ENCODE measurements at regions not wholly inside any gene's neighbourhood (a gene's known extent, or its start where the extent isn't known, plus 50 kb on each side); places are given as distances from the start of the nearest gene placed in this dataset.
"Not testable (repeated sequence)": the region's sequence is repeated elsewhere in the genome, so short reads cannot be mapped to it uniquely, and the experiment has no call there.

DNA sequence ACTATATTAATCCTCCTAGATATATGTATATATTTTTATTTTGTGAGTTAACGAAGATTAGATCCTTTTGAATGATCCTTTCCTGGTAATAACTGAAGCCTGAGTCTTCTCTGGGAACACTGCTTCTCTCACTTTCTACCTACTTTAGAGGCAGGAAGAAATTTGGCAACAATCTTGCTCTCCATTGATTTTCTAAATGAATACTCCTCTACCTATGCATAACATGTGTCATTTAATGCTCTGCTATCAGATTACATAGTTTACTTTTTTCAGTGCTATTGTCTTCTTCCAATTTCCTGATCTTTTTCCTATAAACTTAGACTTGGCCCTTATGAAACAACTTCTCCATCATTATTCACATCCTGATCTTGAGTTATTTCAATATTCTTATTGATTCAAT is 60.4 kb upstream of the PDHA2 start:
- no peak for DNase-seq (ENCODE audit: low spot score)

DNA sequence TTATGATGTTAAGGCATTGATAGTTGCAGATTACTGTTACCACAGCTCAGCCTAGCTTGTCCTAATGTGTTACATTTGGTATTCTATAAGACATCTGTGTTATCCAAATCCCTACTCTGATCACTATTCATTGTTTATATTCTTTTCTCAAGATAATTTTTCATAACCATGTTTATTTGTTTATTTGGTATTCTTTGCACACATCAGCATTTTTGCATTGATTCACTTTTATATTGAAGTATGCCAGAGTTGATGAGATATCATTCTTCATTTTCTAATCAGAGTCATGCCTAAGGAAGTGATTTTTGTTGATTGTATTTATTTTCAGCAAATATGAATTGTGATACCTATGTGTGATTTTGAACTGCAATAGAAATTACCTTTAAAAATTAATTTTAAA is 61.2 kb upstream of the PDHA2 start:
- no peak for DNase-seq (ENCODE audit: low spot score)

DNA sequence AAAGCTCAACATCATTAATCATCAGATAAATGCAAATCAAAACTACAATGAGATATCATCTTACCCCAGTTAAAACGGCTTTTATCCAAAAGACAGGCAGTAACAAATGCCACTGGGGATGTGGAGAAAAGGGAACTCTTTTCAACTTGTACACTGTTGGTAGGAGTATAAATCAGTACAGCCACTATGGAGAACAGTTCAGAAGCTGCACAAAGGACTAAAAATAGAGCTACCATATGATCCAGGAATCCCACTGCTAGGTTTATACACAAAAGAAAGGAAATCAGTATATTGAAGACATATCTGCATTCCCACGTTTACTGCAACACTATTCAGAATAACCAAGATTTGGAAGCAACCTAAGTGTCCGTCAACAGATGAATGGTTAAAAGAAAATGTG is 69.3 kb upstream of the PDHA2 start:
- DNase-seq (ENCODE audit: low spot score) = not testable (repeated sequence)

DNA sequence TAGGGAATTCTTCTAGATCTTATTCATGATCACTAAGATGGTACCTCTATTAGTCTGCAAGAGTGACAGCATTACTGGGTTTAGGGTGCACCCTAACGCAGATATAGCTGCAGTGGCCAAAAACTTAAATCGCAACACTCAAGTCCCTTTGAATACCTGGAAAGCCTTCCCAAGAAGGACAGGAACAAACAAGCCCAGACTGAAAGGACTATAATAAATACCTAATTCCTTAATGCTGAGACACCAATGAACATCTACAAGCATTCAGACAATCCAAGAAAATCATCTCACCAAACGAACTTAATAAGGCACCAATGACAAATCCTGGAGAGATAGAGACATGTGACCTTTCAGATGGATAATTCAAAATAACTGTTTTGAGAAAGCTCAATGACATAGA is 74.9 kb upstream of the PDHA2 start:
- no peak for DNase-seq (ENCODE audit: low spot score)

DNA sequence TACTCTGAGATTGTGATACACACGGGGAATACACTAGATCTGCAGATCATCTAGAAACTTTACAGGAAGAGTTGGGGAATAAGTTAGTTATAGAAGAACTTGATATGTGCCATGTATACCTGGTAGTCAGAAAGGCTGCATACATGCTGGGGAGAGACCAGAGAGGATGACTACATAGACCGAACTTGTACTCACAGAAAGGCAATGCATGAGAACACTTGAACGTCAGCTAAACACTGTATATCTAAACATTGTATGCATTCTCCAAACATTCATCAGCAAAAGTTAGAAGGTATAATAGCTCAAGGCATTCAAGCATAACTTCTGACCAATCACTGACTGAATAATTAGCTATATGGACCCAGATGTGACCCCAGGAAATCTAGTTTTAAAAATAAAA is 78.0 kb upstream of the PDHA2 start:
- no peak for DNase-seq (ENCODE audit: low spot score)

DNA sequence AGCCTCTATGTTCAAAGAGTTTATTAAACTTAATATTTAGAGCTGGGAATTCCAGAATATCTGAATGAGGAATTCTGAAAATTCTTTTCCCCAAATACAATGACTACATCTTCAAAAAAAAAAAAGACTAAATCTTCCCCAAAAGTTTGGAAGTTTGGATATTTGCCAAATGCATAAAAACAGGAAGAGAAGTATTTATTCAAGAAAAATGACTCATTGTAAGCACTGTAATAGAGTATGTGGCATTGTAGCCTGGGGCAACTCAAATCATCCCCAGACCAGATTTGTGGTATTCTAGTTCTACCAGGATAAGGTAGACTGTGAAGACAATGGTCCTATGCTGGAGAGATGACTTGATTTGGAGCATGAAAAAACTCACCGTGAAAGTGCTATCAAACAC is 78.5 kb upstream of the PDHA2 start:
- DNase-seq (ENCODE audit: low spot score) = peak; percentile 62

DNA sequence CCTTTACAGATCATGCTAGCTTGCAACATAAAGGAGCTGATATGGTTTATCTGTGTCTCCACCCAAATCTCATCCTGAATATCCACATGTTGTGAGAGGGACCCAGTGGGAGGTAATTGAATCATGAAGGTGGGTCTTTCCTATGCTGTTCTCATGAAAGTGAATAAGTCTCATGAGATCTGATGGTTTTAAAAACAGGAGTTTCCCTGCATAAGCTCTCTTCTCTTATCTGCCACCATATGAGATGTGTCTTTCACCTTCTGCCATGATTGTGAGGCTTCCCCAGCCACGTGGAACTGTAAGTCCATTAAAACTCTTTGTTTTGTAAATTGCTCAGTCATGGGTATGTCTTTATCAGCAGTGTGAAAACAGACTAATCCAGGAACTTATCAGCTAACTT is 79.2 kb upstream of the PDHA2 start:
- DNase-seq (ENCODE audit: low spot score) = not testable (repeated sequence)

DNA sequence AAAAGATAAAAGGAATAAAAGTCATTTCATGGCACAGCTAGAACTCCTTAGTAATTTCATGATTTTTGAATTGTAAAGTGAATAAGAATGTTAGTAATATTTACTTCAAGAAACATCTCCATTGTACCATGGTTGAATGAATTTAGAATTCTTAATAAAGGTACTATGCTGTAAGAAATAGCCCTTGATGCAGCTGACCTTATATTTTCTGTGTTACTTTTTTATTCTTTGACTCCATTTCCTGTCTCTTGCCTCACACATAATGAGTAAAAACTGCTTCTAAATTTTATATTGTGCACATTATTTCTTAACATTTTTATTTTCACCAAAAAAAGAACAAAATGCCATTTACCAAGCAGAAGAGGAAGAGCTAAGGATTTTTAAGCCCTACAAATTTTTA is 81.9 kb upstream of the PDHA2 start:
- DNase-seq (ENCODE audit: low spot score) = peak; percentile 12

DNA sequence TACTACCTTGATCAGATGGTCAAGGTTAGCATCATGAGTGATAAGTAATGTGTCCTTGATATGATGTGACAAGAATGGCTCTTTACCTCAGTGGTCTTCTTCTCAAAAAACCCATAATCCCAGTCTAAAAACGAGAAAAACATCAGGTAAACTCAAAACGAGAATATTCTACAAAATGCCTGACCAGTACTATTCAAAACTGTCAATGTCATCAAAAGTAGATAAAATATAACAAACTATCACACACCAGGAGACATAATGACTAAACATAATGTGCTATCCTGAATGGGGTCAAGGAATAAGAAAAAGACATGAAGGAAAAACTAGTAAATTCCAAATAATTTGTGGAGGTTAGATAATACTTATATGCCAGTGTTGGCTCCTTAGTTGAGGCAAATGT is 85.2 kb upstream of the PDHA2 start:
- DNase-seq (ENCODE audit: low spot score) = no peak

DNA sequence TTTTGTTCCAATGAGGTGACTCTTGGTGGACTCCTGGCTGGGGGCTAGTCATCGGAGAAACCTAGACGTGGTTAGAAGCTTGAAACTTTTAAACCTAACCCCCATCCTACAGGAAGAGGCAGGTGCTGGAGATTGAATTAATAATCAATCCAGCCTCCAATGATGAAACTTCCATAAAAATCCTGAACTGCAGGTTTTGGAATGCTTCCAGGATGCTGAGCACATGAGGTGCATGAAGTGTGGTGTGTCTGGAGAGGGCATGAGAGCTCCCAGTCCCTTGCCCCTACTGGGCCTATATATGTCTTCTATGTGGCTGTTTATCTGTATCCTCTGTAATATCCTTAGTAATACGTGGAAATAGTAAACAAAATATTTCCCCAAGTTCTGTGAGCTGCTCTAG is 90.7 kb upstream of the PDHA2 start:
- DNase-seq (ENCODE audit: low spot score) = no peak

DNA sequence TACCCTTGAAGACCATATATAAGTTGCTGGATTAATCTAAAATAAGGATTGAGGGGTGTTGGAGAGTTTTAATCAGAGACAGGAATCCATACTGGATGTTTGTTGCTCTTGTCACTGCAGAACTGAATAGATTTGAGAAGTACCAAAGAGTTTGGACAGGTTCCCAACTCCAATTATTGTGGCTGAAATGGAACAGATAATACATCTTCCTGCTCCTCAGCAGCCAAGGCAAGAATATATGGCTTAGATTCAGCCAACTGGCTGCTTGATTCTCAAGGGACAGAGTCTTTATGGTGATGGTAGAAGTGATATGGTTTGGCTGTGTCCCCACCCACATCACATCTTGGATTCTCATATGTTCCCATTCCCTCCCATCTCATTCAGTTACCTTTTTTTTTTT is 97.0 kb upstream of the PDHA2 start:
- no peak for DNase-seq (ENCODE audit: low spot score)

DNA sequence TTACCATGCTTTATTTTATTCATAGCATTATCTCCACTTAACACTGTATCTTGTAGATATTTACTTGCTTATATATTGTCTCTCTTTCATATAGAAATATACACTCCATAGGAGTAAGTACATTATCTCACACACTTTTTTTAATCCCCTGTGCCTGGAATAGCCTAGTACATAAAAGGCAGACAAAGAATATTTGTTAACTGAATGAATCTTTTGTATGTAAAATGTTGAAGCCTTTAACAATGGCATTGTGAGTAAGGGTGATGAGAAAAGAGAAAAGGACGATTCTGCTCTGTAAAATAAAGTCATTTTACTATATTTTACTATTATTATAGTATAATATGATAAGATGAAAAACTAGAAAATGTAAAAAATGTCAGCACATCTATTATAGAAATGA is 97.7 kb upstream of the PDHA2 start:
- DNase-seq (ENCODE audit: low spot score) = no peak

DNA sequence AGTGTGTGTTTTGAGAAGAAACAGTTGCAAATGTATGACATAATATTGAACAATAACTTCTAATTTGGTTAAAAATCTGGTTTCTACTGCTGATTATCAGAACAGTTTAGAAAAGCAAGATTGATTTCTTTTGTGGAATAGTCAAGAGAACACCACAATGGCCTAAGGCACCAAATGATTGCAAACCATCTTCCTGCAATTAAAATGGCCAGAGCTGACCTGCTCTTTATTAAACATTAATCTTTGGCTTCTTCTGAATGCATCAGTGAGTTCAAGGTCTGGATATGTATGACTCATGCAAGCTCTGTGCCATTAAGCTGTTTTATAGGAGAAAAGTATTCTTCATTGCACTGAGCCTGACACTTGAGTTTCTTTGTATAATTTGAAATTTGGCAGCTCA is 107.8 kb upstream of the PDHA2 start:
- peak; percentile 11 for DNase-seq (ENCODE audit: low spot score)

DNA sequence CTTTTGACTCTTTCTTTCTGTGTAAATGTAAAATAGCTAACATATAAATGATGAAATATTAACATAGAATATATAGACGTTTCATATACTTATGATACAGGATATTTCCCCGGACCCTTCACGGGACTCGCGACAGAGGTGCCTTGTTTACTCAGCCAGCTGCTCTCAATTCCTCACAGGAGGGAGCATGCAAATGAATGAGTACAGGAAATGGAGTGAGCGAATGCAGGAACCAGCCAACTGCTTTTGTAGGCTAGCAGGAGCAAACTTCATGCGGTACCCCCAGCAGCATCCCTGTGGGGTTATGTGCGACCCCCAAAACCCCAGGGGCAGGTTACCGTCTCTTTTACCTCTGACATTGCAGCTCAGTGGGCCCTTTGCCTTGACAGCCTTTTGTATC is 110.3 kb upstream of the PDHA2 start:
- no peak for DNase-seq (ENCODE audit: low spot score)

DNA sequence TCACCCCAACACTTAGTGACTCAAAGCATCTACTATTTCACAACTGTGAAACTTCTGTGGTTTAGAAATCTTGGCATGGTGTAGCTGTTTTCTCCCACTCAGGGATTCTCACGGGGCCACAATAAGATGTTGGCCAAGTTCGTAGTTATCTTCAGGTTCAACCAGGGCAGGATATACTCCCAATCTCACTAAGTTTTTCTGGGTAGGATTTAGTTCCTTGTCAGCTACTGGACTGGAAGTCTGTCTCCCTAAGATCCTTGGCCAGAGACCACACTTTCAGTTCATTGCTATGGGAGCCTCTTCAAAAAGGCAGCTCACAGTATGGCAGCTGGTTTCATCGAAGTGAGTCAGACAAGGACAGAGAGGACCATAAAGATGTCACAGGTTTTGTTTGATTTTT is 111.7 kb upstream of the PDHA2 start:
- no peak for DNase-seq (ENCODE audit: low spot score)

DNA sequence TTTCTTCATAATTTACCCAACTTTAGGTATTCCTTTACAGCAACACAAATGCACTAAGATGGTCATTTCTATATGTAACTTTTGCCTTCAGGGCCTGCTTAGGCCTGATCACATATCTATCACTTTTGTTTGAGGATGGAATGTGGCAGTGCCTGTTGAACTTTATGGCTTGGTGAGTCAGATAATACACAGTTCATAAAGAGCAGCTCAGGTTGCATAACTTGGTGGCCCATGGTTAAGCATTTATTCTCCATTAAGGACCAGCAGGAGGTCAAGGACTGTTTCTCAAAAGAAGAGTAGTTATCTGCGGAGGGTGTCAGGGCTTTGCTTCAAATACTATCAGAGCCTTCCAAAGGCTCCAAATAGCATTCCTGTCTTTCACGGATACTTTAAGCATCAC is 124.1 kb upstream of the PDHA2 start:
- no peak for DNase-seq (ENCODE audit: low spot score)

DNA sequence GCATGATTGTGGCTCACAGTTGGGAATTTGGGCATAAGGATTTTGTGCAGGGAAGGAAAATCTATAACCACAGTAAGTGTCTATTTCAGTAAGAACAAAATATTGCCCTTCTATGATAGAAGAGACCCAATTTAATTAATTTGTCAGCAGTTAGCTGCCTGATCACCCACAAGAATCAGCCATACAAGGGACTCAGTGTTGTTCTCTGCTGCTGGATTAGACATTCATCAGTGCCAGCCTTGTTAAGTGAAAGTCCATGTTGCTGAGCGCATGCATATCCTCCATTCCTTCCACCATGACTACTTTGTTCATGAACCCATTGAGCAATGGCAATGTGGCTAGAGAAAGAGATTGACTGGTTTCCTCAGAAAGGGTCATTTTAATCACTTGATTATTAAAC is 125.3 kb upstream of the PDHA2 start:
- DNase-seq (ENCODE audit: low spot score) = no peak

DNA sequence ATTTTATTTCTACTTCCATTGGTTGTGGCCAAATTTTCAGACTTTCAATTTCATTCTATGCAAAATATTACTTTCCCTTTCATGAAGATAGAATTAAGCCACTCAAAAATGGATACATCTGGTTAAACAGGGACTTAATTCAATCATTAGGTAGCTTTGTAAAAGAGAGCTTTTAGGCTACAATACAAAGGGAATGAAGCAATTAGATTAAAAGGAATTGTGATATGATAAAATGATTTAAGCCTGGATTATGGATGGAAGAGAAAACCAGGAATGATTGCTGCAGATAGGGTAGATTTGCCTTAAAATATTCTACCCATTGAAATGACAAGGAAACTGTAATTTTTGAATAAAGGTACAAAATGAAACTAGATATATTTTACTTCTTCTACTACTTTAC is 134.6 kb upstream of the PDHA2 start:
- DNase-seq (ENCODE audit: low spot score) = no peak

DNA sequence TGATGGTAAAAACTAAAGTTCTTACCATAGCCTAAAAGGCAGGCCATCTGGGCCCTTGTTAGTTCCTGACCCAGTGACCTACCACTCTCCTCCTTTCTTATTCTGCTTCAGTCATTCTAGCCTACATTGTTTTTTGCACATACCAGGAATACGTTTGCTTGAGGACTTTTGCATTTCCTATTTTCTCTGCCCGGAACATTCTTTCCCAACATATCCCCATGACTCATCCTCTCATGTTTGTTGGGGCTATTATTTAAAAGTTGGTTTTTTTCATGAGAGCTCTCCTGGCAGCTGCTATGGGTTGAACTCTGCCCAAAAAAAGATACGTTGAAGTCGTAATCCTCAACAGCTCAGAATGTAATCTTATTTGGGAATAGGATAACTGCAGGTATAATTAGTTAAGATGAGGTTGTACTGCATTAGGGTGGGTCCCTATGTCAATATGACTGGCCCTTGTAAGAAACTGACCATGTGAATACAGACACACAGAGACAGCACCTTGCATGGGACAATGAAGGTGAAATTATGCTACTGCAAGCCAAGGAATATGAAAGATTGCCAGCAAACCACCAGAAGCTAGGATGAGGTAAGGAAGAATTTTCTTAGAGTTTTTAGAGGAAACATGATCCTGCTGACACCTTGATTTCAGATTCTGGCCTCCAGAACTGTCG is 138.3 kb upstream of the PDHA2 start:
- DNase-seq (ENCODE audit: low spot score) = no peak

DNA sequence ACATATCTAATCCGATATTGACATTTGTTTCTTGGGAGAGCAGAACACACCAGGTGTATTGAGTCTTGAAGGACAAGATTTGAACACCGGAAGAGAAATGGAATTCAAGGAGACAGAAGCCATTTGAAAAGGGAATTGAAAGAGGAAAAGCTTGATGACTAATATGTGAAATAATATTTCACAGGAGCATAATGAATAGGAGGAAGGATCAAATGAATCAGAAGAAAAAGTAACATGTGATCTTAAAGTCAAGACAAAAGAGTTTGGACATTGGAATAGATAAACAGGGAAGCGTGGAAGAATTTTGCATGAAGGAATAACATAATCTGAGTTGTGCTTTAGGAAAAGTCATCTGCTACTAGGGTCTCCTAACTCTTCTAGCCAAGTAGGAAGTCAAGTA is 145.5 kb upstream of the PDHA2 start:
- peak; percentile 1 for DNase-seq (ENCODE audit: low spot score)

DNA sequence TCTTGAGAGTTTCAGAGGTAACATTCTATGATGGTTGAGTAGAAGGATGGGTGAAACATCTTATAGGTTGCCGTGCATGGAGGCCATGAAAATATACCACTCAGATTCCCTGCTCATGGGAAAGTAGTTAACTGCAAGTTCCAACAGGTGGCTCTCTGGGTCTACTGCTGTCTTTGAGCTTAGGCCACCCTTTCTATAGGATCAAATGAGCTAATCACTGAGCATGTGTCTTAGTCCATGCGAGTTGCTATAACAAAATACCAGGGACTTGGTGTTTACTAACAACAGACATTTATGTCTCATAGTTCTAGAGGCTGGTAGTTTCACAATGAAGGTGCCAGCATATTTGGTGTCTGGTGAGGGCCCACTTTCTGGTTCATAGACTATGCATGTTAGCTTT is 144.8 kb upstream of the UNC5C start:
- DNase-seq (ENCODE audit: low spot score) = peak; percentile 4

DNA sequence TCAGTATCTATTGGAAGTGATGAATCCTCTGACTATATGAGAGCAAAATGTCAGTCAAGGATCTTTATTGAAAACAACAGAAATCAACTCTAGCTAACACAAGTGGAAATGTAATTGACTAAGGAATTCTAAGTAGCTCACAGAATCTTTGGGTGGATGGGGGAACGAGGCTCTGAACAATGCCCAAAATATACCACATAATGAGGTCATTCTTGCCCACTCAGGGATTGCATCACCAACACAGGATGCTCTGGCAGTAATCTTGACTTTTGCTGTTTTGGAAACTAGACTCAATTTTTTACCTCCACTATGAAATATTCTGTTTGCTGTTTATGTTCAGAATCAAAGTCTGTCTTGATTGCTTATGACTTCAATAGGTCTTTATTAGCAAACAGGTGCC is 127.4 kb upstream of the UNC5C start:
- no peak for DNase-seq (ENCODE audit: low spot score)

DNA sequence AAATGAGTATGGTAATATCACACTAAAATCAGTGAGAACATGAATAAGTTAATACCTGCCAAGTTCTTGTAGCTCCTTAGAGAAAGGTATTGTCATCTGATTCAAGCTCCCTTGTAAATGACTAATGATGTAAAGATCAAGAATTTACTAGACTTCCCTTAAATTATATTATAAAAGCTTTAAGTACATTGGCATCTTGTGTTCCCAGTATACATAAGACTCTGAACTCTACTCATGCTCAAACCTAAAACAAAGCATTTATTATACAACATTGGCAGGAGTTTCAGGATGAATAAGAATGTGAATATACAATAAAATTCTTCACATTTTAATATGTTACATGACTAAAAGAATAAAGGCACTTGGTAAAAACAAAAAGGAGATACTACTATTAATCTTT is 126.8 kb upstream of the UNC5C start:
- DNase-seq (ENCODE audit: low spot score) = no peak

DNA sequence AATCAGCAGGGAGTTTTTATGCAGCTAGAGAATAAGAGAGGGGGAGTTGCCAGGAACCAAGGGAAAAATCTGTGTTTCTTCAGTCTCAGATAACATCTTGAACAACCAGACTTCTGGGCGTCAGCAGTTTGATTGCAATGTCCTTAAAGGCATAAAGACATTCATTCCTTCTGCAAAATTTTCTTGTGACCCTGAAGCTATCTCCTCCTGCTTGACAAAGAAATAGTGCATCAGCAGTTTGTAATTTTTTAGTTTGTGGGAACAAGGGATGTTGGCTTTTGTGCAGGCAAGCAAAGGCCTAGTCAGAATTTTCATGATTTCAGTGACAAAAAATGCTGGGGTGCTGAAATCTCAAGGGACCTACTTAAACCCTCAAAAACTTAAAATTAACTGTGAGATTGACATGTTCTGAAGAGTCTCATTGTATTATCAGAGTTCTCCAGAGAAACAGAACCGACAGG is 125.8 kb upstream of the UNC5C start:
- no peak for DNase-seq (ENCODE audit: low spot score)

DNA sequence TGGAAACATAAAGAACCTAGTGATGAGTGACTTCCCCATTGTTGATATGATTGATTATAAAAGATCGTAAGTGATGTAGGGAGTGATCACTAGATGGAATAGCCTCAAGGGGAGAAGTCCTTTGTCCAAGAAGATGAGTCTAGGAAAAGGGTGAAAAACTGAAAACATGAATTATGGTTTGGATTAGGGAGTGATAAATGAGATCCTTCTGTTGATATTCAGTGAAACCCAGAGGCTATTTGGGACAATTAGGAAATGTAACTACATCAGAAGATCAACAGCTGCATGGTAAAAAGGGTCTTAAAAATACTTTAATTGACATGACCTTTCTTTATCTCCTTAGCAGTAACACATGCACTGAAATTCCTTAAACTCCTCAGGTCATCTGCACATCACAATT is 124.0 kb upstream of the UNC5C start:
- DNase-seq (ENCODE audit: low spot score) = no peak
